Uterus (tissue), 3 donors: ENCODE measurements at regions not wholly inside any gene's neighbourhood (a gene's known extent, or its start where the extent isn't known, plus 50 kb on each side); places are given as distances from the start of the nearest gene placed in this dataset.
"Not testable (repeated sequence)": the region's sequence is repeated elsewhere in the genome, so short reads cannot be mapped to it uniquely, and the experiment has no call there.

Experiments
- DNase-seq, 2 donors: peaks; one replicate each; pipeline ENCODE4 v3.0.0-alpha.2; 2019 to 2020
- H3K27ac ChIP-seq, 2 donors: fragments of 200-600 bp; sonication (generic); 1 replicate in 1 of 2; 2 replicates in 1 of 2; pipeline ENCODE4 v1.5.1; 2016 to 2018
- H3K27me3 ChIP-seq, 2 donors: fragments of 200-600 bp; sonication (generic); one replicate each; pipeline ENCODE4 v1.5.1; 2018 to 2019; ENCODE audit warnings: control low read depth in 1 of 2
- H3K36me3 ChIP-seq, 2 donors: fragments of 200-600 bp; sonication (generic); one replicate each; pipeline ENCODE4 v1.5.1; 2019; ENCODE audit warnings: control low read depth in 1 of 2
- H3K4me1 ChIP-seq, 2 donors: fragments of 200-600 bp; sonication (generic); one replicate each; pipeline ENCODE4 v1.5.1; 2018 to 2019; ENCODE audit warnings: control low read depth in 1 of 2
- H3K4me3 ChIP-seq, 2 donors: fragments of 200-600 bp; sonication (generic); 1 replicate in 1 of 2; 2 replicates in 1 of 2; pipeline ENCODE4 v1.5.1; 2018 to 2019; ENCODE audit warnings: mild to moderate bottlenecking in 1 of 2
- H3K9me3 ChIP-seq, 2 donors: fragments of 200-600 bp; sonication (generic); one replicate each; pipeline ENCODE4 v1.5.1; 2019; ENCODE audit warnings: control low read depth in 1 of 2
- POLR2A ChIP-seq, 2 donors: fragments of 450-650 bp; IDR thresholded peaks; one replicate each; pipeline ENCODE4 v1.6.1; 2016; ENCODE audit warnings: antibody characterized with exemption in 2 of 2, mild to moderate bottlenecking in 1 of 2, moderate library complexity in 1 of 2
- intact Hi-C: fragments of 100-400 bp; cut with DNase I; formaldehyde crosslinking; loops from one replicate; pipeline ENCODE4 v1.15.1; 2023; ENCODE audit warnings: low total_unique reads
- TF ChIP-seq, protein P1 (sequence below), 4 experiments: fragments of 200-600 bp in 2 of 4; fragments of 450-650 bp in 2 of 4; sonication (generic) in 2 of 4; IDR thresholded peaks; one replicate each; pipeline ENCODE4 v1.5.1; 2016 to 2019; ENCODE audit warnings: antibody characterized with exemption in 4 of 4, mild to moderate bottlenecking in 2 of 4, moderate library complexity in 1 of 4
- donor health status: DM: yes; HTN: yes; CAD: no.

DNA sequence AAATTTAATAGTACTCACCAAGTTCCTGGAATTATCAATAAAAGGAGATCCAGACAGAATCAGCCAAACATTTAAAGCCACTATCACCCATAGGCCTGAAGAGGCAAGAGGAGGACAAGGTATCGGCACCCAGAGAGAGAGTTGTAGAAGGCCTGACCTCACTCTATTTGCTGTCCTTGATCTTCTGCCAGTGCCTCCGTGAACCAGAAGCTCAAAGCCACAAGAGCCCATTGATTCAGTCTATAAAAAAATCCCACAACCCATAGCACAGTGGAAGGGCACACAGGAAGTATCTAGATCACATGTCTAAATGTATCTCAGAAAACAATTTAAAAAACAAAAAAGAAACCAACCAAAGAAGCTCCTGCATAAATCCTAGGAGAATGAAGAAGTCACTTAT is 68.6 kb upstream of the FAM174B start:
- Histone ChIP-seq H3K4me1 (no peaks in the 10 kb centered on the region), H3K9me3 (no peaks in the 10 kb centered on the region), H3K27me3 (no peaks in the 10 kb centered on the region), H3K4me3 (no peak overlapping the region), H3K36me3 (no peaks in the 10 kb centered on the region), H3K27ac (no peak overlapping the region)
- TF ChIP-seq, protein P1, sequence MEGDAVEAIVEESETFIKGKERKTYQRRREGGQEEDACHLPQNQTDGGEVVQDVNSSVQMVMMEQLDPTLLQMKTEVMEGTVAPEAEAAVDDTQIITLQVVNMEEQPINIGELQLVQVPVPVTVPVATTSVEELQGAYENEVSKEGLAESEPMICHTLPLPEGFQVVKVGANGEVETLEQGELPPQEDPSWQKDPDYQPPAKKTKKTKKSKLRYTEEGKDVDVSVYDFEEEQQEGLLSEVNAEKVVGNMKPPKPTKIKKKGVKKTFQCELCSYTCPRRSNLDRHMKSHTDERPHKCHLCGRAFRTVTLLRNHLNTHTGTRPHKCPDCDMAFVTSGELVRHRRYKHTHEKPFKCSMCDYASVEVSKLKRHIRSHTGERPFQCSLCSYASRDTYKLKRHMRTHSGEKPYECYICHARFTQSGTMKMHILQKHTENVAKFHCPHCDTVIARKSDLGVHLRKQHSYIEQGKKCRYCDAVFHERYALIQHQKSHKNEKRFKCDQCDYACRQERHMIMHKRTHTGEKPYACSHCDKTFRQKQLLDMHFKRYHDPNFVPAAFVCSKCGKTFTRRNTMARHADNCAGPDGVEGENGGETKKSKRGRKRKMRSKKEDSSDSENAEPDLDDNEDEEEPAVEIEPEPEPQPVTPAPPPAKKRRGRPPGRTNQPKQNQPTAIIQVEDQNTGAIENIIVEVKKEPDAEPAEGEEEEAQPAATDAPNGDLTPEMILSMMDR (IDR thresholded peaks at IDR 0.05) = no peak
- TF ChIP-seq POLR2A (IDR thresholded peaks at IDR 0.05) = no peak
- intact Hi-C loops = no loop called here
- DNase-seq = no peak

DNA sequence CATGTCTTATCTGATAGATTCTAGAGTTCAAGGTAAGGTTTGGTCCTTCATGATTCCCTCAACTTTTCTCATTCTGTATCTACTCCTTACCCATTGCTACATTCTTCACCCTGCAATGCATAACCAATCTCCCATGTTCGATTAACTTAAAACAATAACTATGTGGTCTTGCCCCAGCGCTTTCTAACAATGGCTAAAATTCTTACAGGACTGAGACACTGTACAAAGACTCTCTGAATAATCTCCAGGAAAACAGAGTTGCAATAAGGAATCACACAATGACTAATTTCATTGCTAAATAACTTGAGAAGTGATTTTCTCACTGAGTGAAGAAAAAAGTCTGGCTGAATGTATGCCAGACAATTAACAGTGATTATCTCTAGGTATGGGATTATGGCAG is 69.6 kb upstream of the FAM174B start:
- no peaks in the 10 kb centered on the region for H3K36me3 ChIP-seq
- TF ChIP-seq, protein P1 (IDR thresholded peaks at IDR 0.05) = no peak
- no peak for TF ChIP-seq POLR2A (IDR thresholded peaks at IDR 0.05)
- DNase-seq = no peak
- no peak overlapping the region for H3K27ac ChIP-seq
- no peaks in the 10 kb centered on the region for H3K27me3 ChIP-seq
- intact Hi-C loops = no loop called here
- no peak overlapping the region for H3K4me3 ChIP-seq
- no peaks in the 10 kb centered on the region for H3K4me1 ChIP-seq
- no peaks in the 10 kb centered on the region for H3K9me3 ChIP-seq

DNA sequence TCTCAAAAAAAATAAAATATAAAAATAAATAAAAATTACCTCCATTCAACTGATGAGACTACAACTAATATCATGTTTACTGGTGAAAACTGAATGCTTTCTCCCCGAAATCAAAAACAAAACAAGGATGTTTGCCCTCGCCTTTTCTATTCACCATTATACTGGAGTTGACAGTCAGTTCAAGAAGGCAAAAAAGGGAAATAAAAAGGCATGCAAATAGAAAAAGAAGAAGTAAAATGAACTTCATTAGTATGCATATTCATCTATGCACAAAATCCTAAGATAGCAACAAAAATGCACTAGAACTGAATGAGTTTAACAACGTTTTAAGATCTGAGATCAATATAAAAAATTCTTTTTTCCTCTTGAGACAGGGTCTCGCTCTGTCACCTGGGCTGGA is 72.7 kb upstream of the FAM174B start:
- intact Hi-C loops = no loop called here
- no peaks in the 10 kb centered on the region for H3K27me3 ChIP-seq
- no peak overlapping the region for H3K4me3 ChIP-seq
- H3K9me3 ChIP-seq = no peaks in the 10 kb centered on the region
- H3K27ac ChIP-seq = no peak overlapping the region
- TF ChIP-seq, protein P1 (IDR thresholded peaks at IDR 0.05) = no peak
- TF ChIP-seq POLR2A (IDR thresholded peaks at IDR 0.05) = no peak
- no peaks in the 10 kb centered on the region for H3K4me1 ChIP-seq
- no peaks in the 10 kb centered on the region for H3K36me3 ChIP-seq
- DNase-seq = no peak

DNA sequence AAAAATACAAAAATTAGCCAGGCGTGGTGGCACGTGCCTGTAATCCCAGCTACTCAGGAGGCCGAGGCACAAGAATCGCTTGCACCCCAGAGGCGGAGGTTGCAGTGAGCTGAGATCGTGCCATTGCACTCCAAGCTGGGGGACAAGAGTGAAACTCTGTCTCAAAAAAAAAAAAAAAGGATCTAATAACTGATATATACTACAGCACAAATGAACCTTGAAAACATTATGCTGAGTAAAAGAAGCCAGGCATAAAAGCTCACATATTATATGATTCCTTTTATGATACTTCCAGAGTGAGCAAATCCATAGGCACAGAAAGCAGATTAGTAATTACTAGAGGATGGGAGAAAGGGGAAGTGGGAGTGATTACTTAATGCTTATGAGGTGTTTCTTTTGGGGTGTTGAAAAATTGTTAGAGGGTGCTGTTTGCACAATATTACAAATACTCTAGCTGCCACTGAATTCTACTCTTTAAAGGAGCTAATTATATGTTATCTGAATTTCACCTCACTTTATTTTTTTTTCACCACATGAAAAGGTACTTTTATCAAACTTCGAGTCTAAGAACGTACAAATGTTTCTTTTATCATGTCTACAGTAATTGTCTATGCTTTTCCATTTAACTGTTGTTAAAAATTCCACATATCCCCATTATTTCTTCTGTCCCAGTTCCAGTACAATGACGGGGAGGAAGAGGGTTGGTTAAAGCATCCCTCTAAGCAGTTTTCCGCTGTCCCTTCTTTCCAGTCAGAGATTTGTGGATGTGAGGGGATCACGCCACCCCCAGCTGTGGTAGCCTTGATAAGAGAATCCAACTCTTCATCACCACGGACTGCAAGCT is 77.7 kb upstream of the FAM174B start:
- Histone ChIP-seq H3K9me3 (no peaks in the 10 kb centered on the region), H3K27me3 (no peaks in the 10 kb centered on the region), H3K4me3 (peak overlapping the region in 1 of 2 donors; percentile 21), H3K27ac (peak overlapping the region in 1 of 2 donors; percentile 74), H3K4me1 (no peaks in the 10 kb centered on the region), H3K36me3 (no peaks in the 10 kb centered on the region)
- TF ChIP-seq, protein P1 (IDR thresholded peaks at IDR 0.05) = no peak
- TF ChIP-seq POLR2A (IDR thresholded peaks at IDR 0.05) = no peak
- no peak for DNase-seq
- intact Hi-C loops = no loop called here

DNA sequence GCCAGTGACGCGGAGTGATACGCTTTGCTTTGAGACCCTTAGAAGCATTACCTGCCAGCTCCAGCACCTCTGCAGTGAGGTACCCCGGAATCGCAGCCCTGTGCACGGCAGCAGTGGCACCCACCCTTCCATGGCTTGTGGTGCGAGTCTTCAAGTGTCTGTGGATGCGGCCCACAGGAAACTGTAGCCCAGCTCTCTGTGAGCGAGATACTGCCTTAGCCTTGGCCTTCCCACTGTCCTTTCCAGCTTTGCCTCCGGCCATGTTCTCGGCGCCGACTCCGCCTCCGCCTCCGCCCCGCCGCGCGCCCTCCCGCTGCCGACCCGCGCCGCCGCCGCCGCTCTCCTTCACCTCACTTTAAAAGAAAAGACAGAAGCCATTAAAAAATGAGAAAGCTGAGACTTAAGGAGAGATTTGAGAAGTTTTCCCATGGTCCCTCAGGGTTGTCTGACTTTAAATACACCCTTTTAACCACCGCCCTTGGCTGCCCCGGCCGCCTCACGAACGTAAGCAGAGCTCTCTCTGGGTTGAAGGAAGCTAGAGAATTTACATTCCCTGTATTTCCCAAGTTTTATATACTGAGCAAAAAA is 78.5 kb upstream of the FAM174B start:
- Histone ChIP-seq H3K4me3 (peak overlapping the region; percentile 21 to 28), H3K36me3 (no peaks in the 10 kb centered on the region), H3K27ac (peak overlapping the region in 1 of 2 donors; percentile 74), H3K27me3 (no peaks in the 10 kb centered on the region), H3K9me3 (no peaks in the 10 kb centered on the region), H3K4me1 (no peaks in the 10 kb centered on the region)
- TF ChIP-seq, protein P1 (IDR thresholded peaks at IDR 0.05) = no peak
- no peak for TF ChIP-seq POLR2A (IDR thresholded peaks at IDR 0.05)
- peak in 1 of 2 donors; percentile 25 for DNase-seq
- intact Hi-C loops = no loop called here

DNA sequence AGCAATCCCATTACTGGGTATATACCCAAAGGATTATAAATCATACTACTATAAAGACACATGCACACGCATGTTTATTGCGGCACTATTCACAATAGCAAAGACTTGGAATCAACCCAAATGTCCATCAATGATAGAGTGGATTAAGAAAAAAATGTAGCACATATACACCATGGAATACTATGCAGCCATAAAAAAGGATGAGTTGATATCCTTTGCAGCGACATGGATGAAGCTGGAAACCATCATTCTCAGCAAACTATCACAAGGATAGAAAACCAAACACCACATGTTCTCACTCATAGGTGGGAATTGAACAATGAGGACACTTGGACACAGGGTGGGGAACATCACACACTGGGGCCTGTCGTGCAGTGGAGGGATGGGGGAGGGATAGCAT is 83.7 kb upstream of the FAM174B start:
- H3K27me3 ChIP-seq, H3K27ac ChIP-seq, intact Hi-C loops, H3K9me3 ChIP-seq, H3K4me1 ChIP-seq, DNase-seq, H3K4me3 ChIP-seq, H3K36me3 ChIP-seq: not testable (repeated sequence)
